C4-2B (cell line): ENCODE measurements at regions not wholly inside any gene's neighbourhood (a gene's known extent, or its start where the extent isn't known, plus 50 kb on each side); places are given as distances from the start of the nearest gene placed in this dataset.

Experiments used
- H3K27ac ChIP-seq: fragments of 450-650 bp; 2 replicates; pipeline ENCODE4 v1.5.1; 2017
- CTCF ChIP-seq: fragments of 450-650 bp; conservative IDR thresholded peaks from 2 replicates; pipeline ENCODE4 v1.5.1; 2017; ENCODE audit warnings: mild to moderate bottlenecking
- ZFX ChIP-seq: fragments of 450-650 bp; IDR thresholded peaks from 2 replicates; pipeline ENCODE4 v1.6.1; 2017

- no peak for TF ChIP-seq CTCF
- no peak for TF ChIP-seq ZFX
- H3K27ac ChIP-seq, result no peak overlapping the region
Observed at GRCh38 chr4:74627093-74627492, 167.2 kb downstream of the BTC start.

GRCh38 chr4:74627504-74627903, 166.8 kb downstream of the BTC start:
- no peak for TF ChIP-seq ZFX
- no peak for TF ChIP-seq CTCF
- H3K27ac ChIP-seq, result no peak overlapping the region

GRCh38 chr4:74628852-74629620, 165.3 kb downstream of the BTC start:
- H3K27ac ChIP-seq, result no peak overlapping the region

GRCh38 chr4:74630551-74630950, 163.8 kb downstream of the BTC start:
- H3K27ac ChIP-seq, result no peak overlapping the region
- TF ChIP-seq CTCF (no peak), ZFX (no peak)

More at GRCh38 chr4:74628852-74629620, 165.3 kb downstream of the BTC start:
- no peak for TF ChIP-seq ZFX
- TF ChIP-seq CTCF, result no peak

- H3K27ac ChIP-seq, result no peak overlapping the region
- TF ChIP-seq CTCF (no peak), ZFX (no peak)
Observed at GRCh38 chr4:74631338-74631737, 163.0 kb downstream of the BTC start.

- TF ChIP-seq CTCF (no peak), ZFX (no peak)
- no peak overlapping the region for H3K27ac ChIP-seq
Observed at GRCh38 chr4:74631988-74632387, 162.3 kb downstream of the BTC start.

- TF ChIP-seq CTCF (no peak), ZFX (no peak)
- H3K27ac ChIP-seq, result no peak overlapping the region
Observed at GRCh38 chr4:74632634-74633033, 161.7 kb downstream of the BTC start.
